ENCODE measurements at regions not wholly inside any gene's neighbourhood (a gene's known extent, or its start where the extent isn't known, plus 50 kb on each side); places are given as distances from the start of the nearest gene placed in this dataset.
"Not testable (repeated sequence)": the region's sequence is repeated elsewhere in the genome, so short reads cannot be mapped to it uniquely, and the experiment has no call there.

- TF ChIP-seq CTCF (IDR thresholded peaks at IDR 0.05; ENCODE audit: unreplicated experiment), result no peak
- no peak for DNase-seq (ENCODE audit: low spot score)
- Mint-ChIP-seq H3K27ac (ENCODE audit: unreplicated experiment) (no peak overlapping the region), H3K9me3 (ENCODE audit: unreplicated experiment) (no peaks in the 10 kb centered on the region), H3K27me3 (ENCODE audit: unreplicated experiment) (no peaks in the 10 kb centered on the region), H3K36me3 (ENCODE audit: low read depth, unreplicated experiment) (no peaks in the 10 kb centered on the region), H3K4me3 (ENCODE audit: unreplicated experiment) (no peak overlapping the region), H3K4me1 (ENCODE audit: unreplicated experiment) (peaks cover 3% of the 10 kb centered on the region)
Observed at GRCh38 chr11:97617031-97617430, 1227.2 kb downstream of the JRKL start.

- Mint-ChIP-seq H3K36me3 (ENCODE audit: low read depth, unreplicated experiment) (no peaks in the 10 kb centered on the region), H3K4me1 (ENCODE audit: unreplicated experiment) (peaks cover 3% of the 10 kb centered on the region), H3K4me3 (ENCODE audit: unreplicated experiment) (no peak overlapping the region), H3K27me3 (ENCODE audit: unreplicated experiment) (no peaks in the 10 kb centered on the region), H3K27ac (ENCODE audit: unreplicated experiment) (no peak overlapping the region), H3K9me3 (ENCODE audit: unreplicated experiment) (no peaks in the 10 kb centered on the region)
- DNase-seq (ENCODE audit: low spot score), result no peak
- no peak for TF ChIP-seq CTCF (IDR thresholded peaks at IDR 0.05; ENCODE audit: unreplicated experiment)
Observed at GRCh38 chr11:97620007-97620406, 1230.2 kb downstream of the JRKL start.

- H3K9me3 Mint-ChIP-seq (ENCODE audit: unreplicated experiment), result no peaks in the 10 kb centered on the region
- H3K27me3 Mint-ChIP-seq (ENCODE audit: unreplicated experiment), result no peaks in the 10 kb centered on the region
- H3K4me1 Mint-ChIP-seq (ENCODE audit: unreplicated experiment), result peaks cover 3% of the 10 kb centered on the region
- H3K36me3 Mint-ChIP-seq (ENCODE audit: low read depth, unreplicated experiment), result no peaks in the 10 kb centered on the region
- DNase-seq (ENCODE audit: low spot score), result no peak
- no peak for TF ChIP-seq CTCF (IDR thresholded peaks at IDR 0.05; ENCODE audit: unreplicated experiment)
- no peak overlapping the region for H3K27ac Mint-ChIP-seq (ENCODE audit: unreplicated experiment)
- no peak overlapping the region for H3K4me3 Mint-ChIP-seq (ENCODE audit: unreplicated experiment)
Observed at GRCh38 chr11:97621282-97621681, 1231.5 kb downstream of the JRKL start.

- TF ChIP-seq CTCF (IDR thresholded peaks at IDR 0.05; ENCODE audit: unreplicated experiment), result no peak
- H3K27ac Mint-ChIP-seq (ENCODE audit: unreplicated experiment), result no peak overlapping the region
- no peak overlapping the region for H3K4me3 Mint-ChIP-seq (ENCODE audit: unreplicated experiment)
- H3K4me1 Mint-ChIP-seq (ENCODE audit: unreplicated experiment), result peaks cover 3% of the 10 kb centered on the region
- H3K27me3 Mint-ChIP-seq (ENCODE audit: unreplicated experiment), result no peaks in the 10 kb centered on the region
- H3K36me3 Mint-ChIP-seq (ENCODE audit: low read depth, unreplicated experiment), result no peaks in the 10 kb centered on the region
- DNase-seq (ENCODE audit: low spot score), result no peak
- no peaks in the 10 kb centered on the region for H3K9me3 Mint-ChIP-seq (ENCODE audit: unreplicated experiment)
Observed at GRCh38 chr11:97622795-97623194, 1233.0 kb downstream of the JRKL start.

GRCh38 chr11:97636741-97637140 lies 1246.9 kb downstream of the JRKL start:
- not testable (repeated sequence) for H3K9me3 Mint-ChIP-seq (ENCODE audit: unreplicated experiment); DNase-seq (ENCODE audit: low spot score); H3K27ac Mint-ChIP-seq (ENCODE audit: unreplicated experiment); H3K27me3 Mint-ChIP-seq (ENCODE audit: unreplicated experiment); H3K4me3 Mint-ChIP-seq (ENCODE audit: unreplicated experiment); H3K36me3 Mint-ChIP-seq (ENCODE audit: low read depth, unreplicated experiment)
- H3K4me1 Mint-ChIP-seq (ENCODE audit: unreplicated experiment), result peaks cover 17% of the 10 kb centered on the region

- H3K9me3 Mint-ChIP-seq (ENCODE audit: unreplicated experiment), result no peaks in the 10 kb centered on the region
- DNase-seq (ENCODE audit: low spot score), result no peak
- no peaks in the 10 kb centered on the region for H3K36me3 Mint-ChIP-seq (ENCODE audit: low read depth, unreplicated experiment)
- peaks cover 17% of the 10 kb centered on the region for H3K4me1 Mint-ChIP-seq (ENCODE audit: unreplicated experiment)
- H3K4me3 Mint-ChIP-seq (ENCODE audit: unreplicated experiment), result no peak overlapping the region
- H3K27me3 Mint-ChIP-seq (ENCODE audit: unreplicated experiment), result no peaks in the 10 kb centered on the region
- no peak for TF ChIP-seq CTCF (IDR thresholded peaks at IDR 0.05; ENCODE audit: unreplicated experiment)
- no peak overlapping the region for H3K27ac Mint-ChIP-seq (ENCODE audit: unreplicated experiment)
Observed at GRCh38 chr11:97637701-97638100, 1247.9 kb downstream of the JRKL start.
